ENCODE measurements at regions not wholly inside any gene's neighbourhood (a gene's known extent, or its start where the extent isn't known, plus 50 kb on each side); places are given as distances from the start of the nearest gene placed in this dataset.

DNA sequence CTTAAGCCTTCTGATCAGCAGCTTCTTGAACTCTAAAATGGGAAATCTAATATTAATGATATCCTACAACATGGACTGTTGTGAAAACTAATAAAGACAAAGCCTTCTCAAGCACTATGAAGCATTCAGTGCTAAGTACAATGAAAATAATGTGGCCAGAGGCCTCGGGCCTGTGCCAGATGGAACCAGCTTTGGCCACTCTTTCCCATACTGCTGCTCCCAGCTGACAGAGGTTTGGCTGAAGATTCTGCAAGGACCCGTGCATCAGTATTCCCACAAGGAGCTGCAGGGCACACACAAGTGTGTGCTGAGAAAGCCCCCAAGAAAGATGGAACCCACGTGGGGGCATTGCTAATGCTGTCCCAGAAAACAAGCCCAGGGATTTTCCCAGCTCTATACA is 60.5 kb upstream of the RPL34 start:
- TF ChIP-seq CTCF (IDR thresholded peaks at IDR 0.05; ENCODE audit: low read depth, low read length), result no peak
- TF ChIP-seq POLR2A (IDR thresholded peaks at IDR 0.05; ENCODE audit: extremely low read depth, insufficient read length), result no peak
- TF ChIP-seq MYC (IDR thresholded peaks at IDR 0.05; ENCODE audit: low read depth, low read length), result no peak
- no peak for TF ChIP-seq MAX (IDR thresholded peaks at IDR 0.05; ENCODE audit: low read depth, low read length)

Data from NB4 (cell line).